GM21529 (cell line): ENCODE measurements at regions not wholly inside any gene's neighbourhood (a gene's known extent, or its start where the extent isn't known, plus 50 kb on each side); places are given as distances from the start of the nearest gene placed in this dataset.

ENCODE experiments used
- ATAC-seq: cut with Tn5 transposase; IDR thresholded peaks from one replicate; pipeline ENCODE4 v1.9.1; 2021; ENCODE audit not compliant: unreplicated experiment

GRCh38 chr9:80435591-80435990 lies 863.8 kb downstream of the TLE4 start:
- no peak for ATAC-seq

DNA sequence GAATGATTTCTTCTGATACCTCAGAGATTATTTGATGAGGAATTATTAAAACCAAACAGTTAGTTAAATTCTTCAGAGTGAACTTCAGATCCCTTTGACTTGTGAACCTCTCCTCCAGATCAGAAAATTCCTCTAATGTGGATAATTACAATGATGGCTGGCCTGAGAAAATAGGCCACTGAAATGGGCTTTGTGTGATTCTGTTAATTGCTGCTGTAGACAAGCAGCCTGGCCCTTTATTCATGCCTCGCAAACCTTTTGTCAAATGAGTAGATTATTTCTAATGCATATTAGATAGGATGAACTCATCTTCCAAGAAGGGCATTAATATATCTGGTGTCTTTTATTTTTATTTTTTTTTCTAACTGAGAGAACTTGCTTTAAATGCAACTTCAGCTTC lies 855.2 kb downstream of the TLE4 start:
- ATAC-seq, result no peak

DNA sequence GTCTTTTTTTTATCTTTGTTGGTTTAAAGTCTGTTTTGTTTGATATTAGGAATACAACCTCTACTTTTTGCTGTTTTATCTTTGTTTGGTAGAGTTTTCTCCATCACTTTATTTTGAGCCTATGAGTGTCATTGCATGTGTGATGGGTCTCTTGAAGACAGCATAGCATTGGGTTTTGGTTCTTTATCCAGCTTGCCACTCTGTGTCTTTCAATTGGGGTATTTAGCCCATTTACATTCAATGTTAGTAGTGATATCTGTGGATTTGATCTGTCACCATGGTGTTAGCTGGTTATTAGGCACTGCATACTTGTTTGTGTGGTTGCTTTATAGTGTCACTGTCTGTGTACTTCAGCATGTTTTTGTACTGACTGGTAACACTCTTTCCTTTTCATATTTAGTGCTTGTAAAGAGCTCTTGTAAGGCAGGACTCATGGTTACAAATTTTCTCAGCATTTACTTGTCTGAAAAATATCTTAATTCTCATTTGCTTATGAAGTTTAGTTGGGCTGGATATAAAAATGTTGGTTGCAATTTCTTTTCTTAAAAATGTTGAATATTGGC lies 845.5 kb downstream of the TLE4 start:
- no peak for ATAC-seq

DNA sequence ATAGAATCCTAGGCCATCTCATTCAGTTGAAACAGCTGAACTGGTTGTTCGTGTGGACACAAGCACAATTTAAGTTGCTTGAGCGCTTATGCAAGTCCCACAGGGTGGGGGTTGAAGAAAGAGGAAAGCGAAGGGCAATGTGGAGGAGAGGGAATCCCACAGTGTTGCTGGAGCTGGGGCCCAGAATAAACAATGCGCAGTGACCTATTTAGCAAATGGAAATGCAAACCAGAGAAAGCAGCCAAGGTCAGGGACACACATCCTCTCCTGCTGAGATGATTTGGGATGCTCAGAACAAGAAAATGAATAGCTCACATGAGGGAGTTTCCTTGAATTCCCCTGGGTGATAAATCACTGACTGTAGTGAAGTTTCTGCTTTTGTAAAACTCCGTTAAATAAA lies 838.3 kb downstream of the TLE4 start:
- ATAC-seq, result no peak

DNA sequence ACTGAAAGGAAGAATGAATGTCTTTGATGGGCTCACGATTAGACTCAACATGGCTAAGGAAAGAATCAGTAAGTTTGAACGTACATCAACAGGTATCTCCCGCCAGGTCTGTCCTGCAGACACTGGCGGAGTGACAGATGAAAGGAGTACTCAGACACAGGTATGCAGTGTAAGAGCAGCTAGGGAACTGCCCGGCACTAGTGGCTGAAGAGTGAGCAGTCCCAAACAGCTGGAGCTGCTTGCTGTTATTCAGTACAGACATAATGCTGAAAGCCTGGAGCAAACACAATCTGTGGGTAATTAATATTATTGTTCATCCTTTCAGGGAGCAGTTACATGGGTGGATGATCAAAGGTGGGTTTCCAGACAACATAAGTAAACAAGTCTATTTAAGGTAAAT lies 835.5 kb downstream of the TLE4 start:
- ATAC-seq, result no peak

GRCh38 chr9:80401243-80401642 lies 829.5 kb downstream of the TLE4 start:
- ATAC-seq, result no peak

- ATAC-seq, result no peak
These were observed 829.0 kb downstream of the TLE4 start for GRCh38 chr9:80400624-80401230.

- ATAC-seq, result no peak
These were observed 827.8 kb downstream of the TLE4 start for GRCh38 chr9:80399606-80400005.

DNA sequence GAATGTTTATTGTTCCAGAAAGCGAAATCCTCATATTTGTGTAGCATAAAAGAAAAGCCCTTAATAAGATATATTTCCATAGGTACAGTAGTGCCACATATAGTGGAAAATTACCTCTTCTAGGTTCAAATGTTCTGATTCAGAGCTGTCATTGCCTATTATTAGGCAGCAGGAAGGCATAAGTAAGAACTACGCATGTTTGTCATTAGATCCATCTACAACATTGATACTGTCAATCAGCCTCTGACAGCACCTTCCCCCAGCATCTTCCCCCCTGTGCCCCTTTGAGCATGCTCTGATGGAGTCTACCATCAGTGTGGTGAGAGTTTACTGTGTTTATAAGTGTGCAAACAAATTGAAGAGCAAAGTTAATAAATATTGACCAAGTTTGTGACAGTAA lies 816.1 kb downstream of the TLE4 start:
- ATAC-seq, result no peak

DNA sequence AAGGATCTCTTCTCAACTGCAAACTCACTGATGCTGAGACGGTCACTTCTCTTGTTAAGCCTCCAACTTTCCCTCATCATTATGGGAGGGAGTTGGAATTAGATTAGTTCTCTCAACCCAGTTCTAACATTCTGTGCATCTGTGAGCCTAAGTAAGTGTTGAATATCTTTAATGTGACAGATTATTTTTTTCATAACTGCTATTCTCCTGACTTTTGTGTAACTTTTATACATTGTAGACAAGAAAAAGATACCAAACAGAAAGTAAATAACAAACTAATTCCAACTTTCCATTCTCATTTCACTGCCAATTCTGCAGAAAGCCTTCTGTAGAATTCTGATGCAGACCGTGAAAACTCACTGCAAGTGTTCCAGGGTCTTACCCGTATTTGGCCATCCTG lies 813.5 kb downstream of the TLE4 start:
- no peak for ATAC-seq

GRCh38 chr9:80383331-80383730 lies 811.6 kb downstream of the TLE4 start:
- ATAC-seq, result no peak

GRCh38 chr9:80382211-80382891 lies 810.6 kb downstream of the TLE4 start:
- ATAC-seq, result no peak

DNA sequence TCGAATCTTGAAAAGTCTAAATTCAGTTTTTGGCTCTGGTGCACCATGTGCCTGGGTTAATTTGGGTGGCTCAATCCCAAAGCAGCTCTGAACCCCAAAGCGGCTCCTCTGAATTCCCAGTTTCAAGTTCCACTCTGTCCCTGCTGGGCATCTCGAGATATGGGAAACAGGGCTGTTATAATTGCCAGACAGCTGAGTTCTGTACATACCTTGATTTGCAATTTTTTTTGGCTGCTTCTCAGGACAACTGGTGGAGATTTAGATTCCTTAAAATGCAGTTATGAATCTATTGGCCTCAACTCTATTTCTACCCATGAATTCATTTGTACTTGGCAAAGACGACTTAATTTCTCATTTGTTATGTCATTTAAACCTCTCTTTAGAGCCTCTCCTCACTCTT lies 808.5 kb downstream of the TLE4 start:
- no peak for ATAC-seq

DNA sequence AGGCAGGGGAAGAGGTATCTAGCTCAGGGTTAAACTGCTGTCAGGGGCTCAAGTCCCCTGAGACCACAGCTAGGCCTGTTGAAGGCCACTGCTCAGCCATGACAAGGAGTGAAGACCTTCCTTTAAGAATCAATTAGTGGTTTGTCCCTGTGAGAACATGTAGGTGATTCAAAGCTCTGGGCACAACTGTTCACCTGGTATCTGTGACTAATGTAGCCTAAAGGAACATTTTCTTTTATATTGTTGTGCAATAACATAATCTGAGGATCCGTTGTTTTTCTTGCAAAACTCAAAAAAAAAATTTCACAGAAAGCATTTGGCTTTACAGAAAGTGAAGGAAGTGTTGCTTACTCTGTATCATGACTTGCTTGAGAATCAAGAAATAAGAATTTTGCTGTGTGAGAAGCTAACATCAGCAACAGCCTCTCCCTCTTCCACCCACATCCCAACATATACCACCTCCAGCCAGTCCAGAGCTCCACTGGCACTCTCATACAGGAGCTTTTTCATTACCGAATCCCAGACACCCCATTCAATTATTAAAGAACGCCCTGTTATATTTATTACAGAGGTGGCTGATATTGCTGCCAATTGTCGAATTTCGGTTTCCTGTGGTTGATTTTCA lies 807.0 kb downstream of the TLE4 start:
- ATAC-seq, result no peak

DNA sequence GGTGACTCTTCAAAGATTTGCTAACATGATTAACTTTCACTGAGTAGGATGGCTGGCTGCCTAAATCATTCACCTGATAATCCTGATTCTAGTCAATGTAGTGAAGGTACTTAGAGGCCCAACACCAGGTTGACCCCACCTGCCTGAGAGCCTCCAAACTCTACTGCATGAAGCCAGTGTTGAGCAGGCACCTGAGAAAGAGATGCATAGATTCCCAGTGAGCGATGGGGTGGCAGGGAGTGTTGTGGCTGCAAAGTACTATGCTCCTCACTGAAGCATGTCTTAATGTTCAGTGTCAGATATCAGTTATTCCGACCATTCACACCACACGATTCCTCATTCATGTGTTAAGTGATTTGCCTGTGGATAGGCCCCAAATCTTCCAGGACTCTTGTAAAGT lies 804.4 kb downstream of the TLE4 start:
- no peak for ATAC-seq

GRCh38 chr9:80375477-80375876 lies 803.7 kb downstream of the TLE4 start:
- ATAC-seq, result no peak

DNA sequence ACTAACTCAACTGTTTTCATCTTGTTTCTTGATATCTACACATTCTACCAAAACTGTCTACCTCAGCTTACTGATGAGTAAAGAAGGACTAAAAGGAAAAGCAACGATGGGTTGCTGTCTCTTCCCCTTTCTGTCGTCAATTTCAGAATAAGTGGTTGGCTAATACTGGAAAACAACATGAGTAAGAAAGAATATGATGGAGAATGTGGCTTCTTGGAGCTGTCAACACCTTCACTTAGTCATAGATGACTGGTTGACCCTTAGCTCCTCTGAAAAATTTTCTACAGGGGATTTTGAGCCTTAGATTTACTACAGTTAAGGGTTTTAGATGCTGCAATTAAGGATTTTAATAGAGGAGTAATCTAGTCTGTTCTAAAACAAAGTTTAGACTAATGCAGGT lies 797.9 kb downstream of the TLE4 start:
- no peak for ATAC-seq

DNA sequence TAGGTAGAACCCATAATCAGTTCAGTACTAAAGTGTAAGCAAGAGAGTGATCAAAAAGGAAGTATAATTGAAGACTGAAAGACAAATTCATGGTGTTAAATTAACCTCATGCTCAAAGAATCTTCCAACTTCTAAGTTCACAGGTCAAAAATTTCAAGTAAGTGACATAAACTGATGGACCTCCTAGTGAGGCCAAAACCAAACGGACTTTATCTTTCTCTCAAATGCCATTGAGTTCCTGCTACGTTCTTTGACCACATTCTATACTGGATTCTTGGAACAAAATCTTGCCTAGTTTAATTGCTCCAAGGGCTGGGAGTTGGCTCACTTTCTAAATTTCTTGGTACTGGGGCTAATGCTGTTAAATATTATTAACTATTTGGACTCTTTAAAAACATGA lies 794.9 kb downstream of the TLE4 start:
- no peak for ATAC-seq

- no peak for ATAC-seq
These were observed 788.4 kb downstream of the TLE4 start for GRCh38 chr9:80359941-80360881.

- no peak for ATAC-seq
These were observed 787.5 kb downstream of the TLE4 start for GRCh38 chr9:80359291-80359690.

DNA sequence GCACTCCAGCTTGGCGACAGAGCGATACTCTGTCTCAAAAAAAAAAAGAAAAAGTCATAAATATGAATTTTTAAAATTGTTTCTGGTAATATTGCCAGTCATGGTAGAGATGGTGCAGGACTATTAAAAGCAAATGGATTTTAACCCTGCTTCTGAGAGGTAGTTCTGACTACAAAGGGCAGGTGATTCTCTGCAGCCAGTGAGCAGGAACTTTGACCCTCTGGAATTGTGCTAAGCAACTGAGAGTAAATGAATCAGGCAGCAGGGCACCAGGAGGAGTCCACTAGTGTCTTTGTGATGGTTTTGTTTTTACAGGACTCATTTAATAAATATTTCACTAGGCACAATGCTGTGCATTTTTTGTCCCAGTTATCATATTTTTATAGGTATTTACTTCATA lies 781.2 kb downstream of the TLE4 start:
- no peak for ATAC-seq
